Activated naive CD4-positive, alpha-beta T cell treated with anti-CD3 and anti-CD28 coated beads for 36 hours (primary cell): ENCODE measurements at regions not wholly inside any gene's neighbourhood (a gene's known extent, or its start where the extent isn't known, plus 50 kb on each side); places are given as distances from the start of the nearest gene placed in this dataset.
A peak's percentile ranks its signal among the peaks of the same experiment; 100 is the strongest.

Source experiments
- CTCF ChIA-PET: fragments of 350-600 bp; sonication (Branson Sonifier 250); formaldehyde crosslinking; loops from one replicate; lab custom pipeline; 2021; ENCODE audit warnings: antibody characterized with exemption; lab: Charles Lee
- DNase-seq: peaks from one replicate; pipeline ENCODE4 v3.0.0-alpha.2; 2020
- H3K27ac Mint-ChIP-seq: one replicate; pipeline ENCODE4 v1.8.0; 2021; ENCODE audit warnings: mild to moderate bottlenecking, mixed read lengths
- H3K27me3 Mint-ChIP-seq: one replicate; pipeline ENCODE4 v1.8.0; 2021; ENCODE audit warnings: low read depth, mixed read lengths
- H3K36me3 Mint-ChIP-seq: one replicate; pipeline ENCODE4 v1.8.0; 2021; ENCODE audit warnings: low read depth, mixed read lengths
- H3K4me1 Mint-ChIP-seq: one replicate; pipeline ENCODE4 v1.8.0; 2021; ENCODE audit warnings: low read depth, mixed read lengths
- H3K4me3 Mint-ChIP-seq: one replicate; pipeline ENCODE4 v1.8.0; 2021; ENCODE audit warnings: mild to moderate bottlenecking, moderate library complexity, mixed read lengths
- H3K9me3 Mint-ChIP-seq: one replicate; pipeline ENCODE4 v1.8.0; 2021; ENCODE audit warnings: mixed read lengths
- intact Hi-C: fragments of 100-400 bp; cut with micrococcal nuclease; formaldehyde crosslinking; loops from one replicate; pipeline ENCODE4 v1.15.1; 2023

DNA sequence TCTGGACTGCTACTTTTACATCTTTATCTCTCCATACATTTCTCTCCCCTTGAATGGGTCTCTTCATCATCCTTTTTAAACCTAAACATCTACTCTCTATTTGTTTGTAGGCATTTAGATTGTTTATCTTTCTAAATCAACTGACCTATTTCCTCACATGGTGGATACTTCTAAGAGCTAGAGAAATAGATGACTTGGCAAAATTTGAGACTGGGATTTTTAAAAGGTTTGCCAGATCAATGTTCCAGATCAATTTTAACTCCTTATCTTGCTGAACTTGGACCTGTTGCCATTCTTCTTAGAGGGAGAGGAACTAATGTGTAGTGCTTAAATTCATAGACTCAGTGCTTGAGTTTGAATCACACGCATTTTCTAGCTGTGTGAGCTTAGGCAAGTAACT lies 144.2 kb upstream of the STEAP4 start:
- intact Hi-C loops = no loop called here
- H3K9me3 Mint-ChIP-seq = no peaks in the 10 kb centered on the region
- H3K27me3 Mint-ChIP-seq = peaks cover 1% of the 10 kb centered on the region
- H3K27ac Mint-ChIP-seq = no peak overlapping the region
- H3K36me3 Mint-ChIP-seq = no peaks in the 10 kb centered on the region
- CTCF ChIA-PET = interaction anchor here (0.6 kb wide), 1 partner anchor 318 kb away, joined by 4 read pairs; no protein-coding TSS in a partner anchor
- no peak overlapping the region for H3K4me3 Mint-ChIP-seq
- no peak for DNase-seq
- H3K4me1 Mint-ChIP-seq = no peaks in the 10 kb centered on the region

- DNase-seq = no peak
- CTCF ChIA-PET = no interaction called here
- no peak overlapping the region for H3K4me3 Mint-ChIP-seq
- no peaks in the 10 kb centered on the region for H3K36me3 Mint-ChIP-seq
- H3K9me3 Mint-ChIP-seq = no peaks in the 10 kb centered on the region
- intact Hi-C loops = no loop called here
- peaks cover under 1% of the 10 kb centered on the region for H3K27me3 Mint-ChIP-seq
- H3K27ac Mint-ChIP-seq = no peak overlapping the region
- no peaks in the 10 kb centered on the region for H3K4me1 Mint-ChIP-seq
Measured at GRCh38 chr7:88449410-88449809, 142.7 kb upstream of the STEAP4 start.

GRCh38 chr7:88442413-88442812 lies 135.7 kb upstream of the STEAP4 start:
- H3K36me3 Mint-ChIP-seq = no peaks in the 10 kb centered on the region
- H3K27me3 Mint-ChIP-seq = peaks cover 10% of the 10 kb centered on the region
- CTCF ChIA-PET = no interaction called here
- no peaks in the 10 kb centered on the region for H3K4me1 Mint-ChIP-seq
- intact Hi-C loops = no loop called here
- no peaks in the 10 kb centered on the region for H3K9me3 Mint-ChIP-seq
- no peak overlapping the region for H3K4me3 Mint-ChIP-seq
- DNase-seq = no peak
- no peak overlapping the region for H3K27ac Mint-ChIP-seq

DNA sequence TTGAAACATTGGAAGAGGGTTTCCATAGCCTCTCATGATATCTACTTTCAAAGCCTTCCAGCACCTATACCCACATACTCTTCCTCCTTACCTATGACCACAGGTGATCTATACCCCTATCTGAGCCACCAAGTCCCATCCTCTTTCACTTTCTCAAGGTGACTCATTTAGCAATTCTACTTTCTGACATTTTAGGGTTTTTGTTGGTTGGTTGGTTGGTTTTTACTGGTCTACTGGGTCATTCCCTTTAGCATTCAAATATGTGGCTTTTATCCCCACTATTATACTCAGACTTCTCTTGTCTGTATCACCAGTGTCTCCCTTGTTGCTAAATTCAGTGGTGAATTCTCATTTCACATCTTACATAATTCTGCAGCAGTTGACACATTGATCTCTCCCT lies 130.4 kb upstream of the STEAP4 start:
- H3K36me3 Mint-ChIP-seq = no peaks in the 10 kb centered on the region
- H3K4me3 Mint-ChIP-seq = no peak overlapping the region
- H3K4me1 Mint-ChIP-seq = no peaks in the 10 kb centered on the region
- H3K27me3 Mint-ChIP-seq = peaks cover 12% of the 10 kb centered on the region
- H3K9me3 Mint-ChIP-seq = no peaks in the 10 kb centered on the region
- intact Hi-C loops = no loop called here
- CTCF ChIA-PET = no interaction called here
- no peak overlapping the region for H3K27ac Mint-ChIP-seq
- no peak for DNase-seq

- CTCF ChIA-PET = no interaction called here
- peaks cover 4% of the 10 kb centered on the region for H3K27me3 Mint-ChIP-seq
- H3K4me3 Mint-ChIP-seq = no peak overlapping the region
- no peaks in the 10 kb centered on the region for H3K4me1 Mint-ChIP-seq
- H3K9me3 Mint-ChIP-seq = no peaks in the 10 kb centered on the region
- H3K27ac Mint-ChIP-seq = no peak overlapping the region
- intact Hi-C loops = no loop called here
- no peaks in the 10 kb centered on the region for H3K36me3 Mint-ChIP-seq
- no peak for DNase-seq
Measured at GRCh38 chr7:88432301-88432700, 125.6 kb upstream of the STEAP4 start.

DNA sequence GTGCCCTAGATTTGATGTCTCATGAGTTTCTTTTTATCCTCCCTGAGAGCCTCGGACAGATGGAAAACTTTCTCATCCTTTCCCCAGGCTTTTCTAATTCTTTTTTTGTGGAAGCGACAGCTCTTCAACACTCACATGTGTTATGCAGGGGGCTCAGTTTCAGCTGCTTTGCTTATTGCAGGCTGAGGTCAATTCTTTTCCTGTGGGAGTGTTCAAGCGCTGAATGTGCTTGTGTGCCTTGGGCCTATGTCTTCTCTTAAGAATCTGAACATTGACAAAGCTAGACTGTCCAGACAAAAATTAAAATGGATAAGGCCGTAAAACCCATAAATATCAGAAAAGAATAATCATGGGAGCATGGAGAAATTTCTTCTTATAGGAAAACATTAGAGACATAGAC lies 125.2 kb upstream of the STEAP4 start:
- no peak overlapping the region for H3K27ac Mint-ChIP-seq
- CTCF ChIA-PET = no interaction called here
- intact Hi-C loops = no loop called here
- no peaks in the 10 kb centered on the region for H3K36me3 Mint-ChIP-seq
- no peak overlapping the region for H3K4me3 Mint-ChIP-seq
- DNase-seq = no peak
- H3K9me3 Mint-ChIP-seq = no peaks in the 10 kb centered on the region
- H3K4me1 Mint-ChIP-seq = no peaks in the 10 kb centered on the region
- peaks cover 4% of the 10 kb centered on the region for H3K27me3 Mint-ChIP-seq

GRCh38 chr7:88429382-88429781 lies 122.7 kb upstream of the STEAP4 start:
- CTCF ChIA-PET = no interaction called here
- Mint-ChIP-seq H3K36me3 (no peaks in the 10 kb centered on the region), H3K4me3 (no peak overlapping the region), H3K27ac (no peak overlapping the region), H3K4me1 (no peaks in the 10 kb centered on the region), H3K9me3 (no peaks in the 10 kb centered on the region), H3K27me3 (peaks cover 4% of the 10 kb centered on the region)
- no peak for DNase-seq
- intact Hi-C loops = no loop called here

GRCh38 chr7:88402529-88402928 lies 95.8 kb upstream of the STEAP4 start:
- intact Hi-C loops = loop anchor here (5.0 kb wide), 1 partner anchor 1715 kb away; no protein-coding TSS in a partner anchor
- CTCF ChIA-PET = interaction anchor here (0.6 kb wide), 1 partner anchor 765 kb away, joined by 4 read pairs; no protein-coding TSS in a partner anchor
- no peaks in the 10 kb centered on the region for H3K27me3 Mint-ChIP-seq

GRCh38 chr7:88401009-88401623 lies 94.4 kb upstream of the STEAP4 start:
- no peak overlapping the region for H3K27ac Mint-ChIP-seq
- CTCF ChIA-PET = interaction anchor here (0.6 to 1.3 kb wide), 9 partner anchors 10 to 1636 kb away, joined by 3 to 5 read pairs (median 3); no protein-coding TSS in a partner anchor
- intact Hi-C loops = loop anchor here (1.0 to 5.0 kb wide), 2 partner anchors 1222 to 1716 kb away; no protein-coding TSS in a partner anchor
- H3K36me3 Mint-ChIP-seq = no peaks in the 10 kb centered on the region
- no peaks in the 10 kb centered on the region for H3K27me3 Mint-ChIP-seq
- peaks cover 9% of the 10 kb centered on the region for H3K4me1 Mint-ChIP-seq
- H3K9me3 Mint-ChIP-seq = no peaks in the 10 kb centered on the region
- DNase-seq = peak; percentile 5
- H3K4me3 Mint-ChIP-seq = no peak overlapping the region

More at GRCh38 chr7:88402529-88402928, 95.8 kb upstream of the STEAP4 start:
- Mint-ChIP-seq H3K4me1 (no peaks in the 10 kb centered on the region), H3K27ac (no peak overlapping the region), H3K4me3 (no peak overlapping the region), H3K36me3 (no peaks in the 10 kb centered on the region), H3K9me3 (no peaks in the 10 kb centered on the region)
- DNase-seq = no peak

DNA sequence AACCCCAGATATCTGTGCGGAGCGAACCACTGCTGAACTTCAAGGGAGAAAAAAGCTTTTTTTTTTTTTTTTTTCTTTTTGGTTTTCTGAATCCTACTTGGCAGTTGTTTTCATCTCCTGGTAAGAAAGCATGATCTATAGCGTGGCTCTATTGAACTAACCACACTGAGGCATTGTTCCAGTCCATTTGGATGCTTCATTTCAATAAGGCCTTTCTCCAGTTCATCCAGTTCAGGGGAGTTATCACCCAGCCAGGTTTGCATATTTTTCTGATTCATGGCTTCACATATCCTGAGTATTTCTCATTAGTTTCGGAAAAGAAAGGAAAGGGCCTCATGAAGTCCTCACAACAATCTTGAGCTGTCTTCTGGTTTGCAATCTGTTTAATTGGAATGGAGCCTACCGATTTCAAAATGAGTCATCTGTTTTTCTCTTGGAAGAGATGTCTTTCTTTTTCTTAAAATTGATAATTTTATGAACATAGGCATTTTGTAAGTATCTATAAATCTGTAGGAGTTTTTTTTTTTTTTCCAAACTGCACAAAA lies 93.1 kb upstream of the STEAP4 start:
- intact Hi-C loops = loop anchor here (5.0 kb wide), 1 partner anchor 1718 kb away; no protein-coding TSS in a partner anchor
- H3K4me3 Mint-ChIP-seq = no peak overlapping the region
- H3K4me1 Mint-ChIP-seq = peaks cover 12% of the 10 kb centered on the region
- no peaks in the 10 kb centered on the region for H3K9me3 Mint-ChIP-seq
- CTCF ChIA-PET = interaction anchor here (0.6 to 1.0 kb wide), 6 partner anchors 14 to 1214 kb away, joined by 3 to 9 read pairs (median 4); no protein-coding TSS in a partner anchor
- H3K36me3 Mint-ChIP-seq = no peaks in the 10 kb centered on the region
- no peak overlapping the region for H3K27ac Mint-ChIP-seq
- DNase-seq = no peak
- no peaks in the 10 kb centered on the region for H3K27me3 Mint-ChIP-seq

DNA sequence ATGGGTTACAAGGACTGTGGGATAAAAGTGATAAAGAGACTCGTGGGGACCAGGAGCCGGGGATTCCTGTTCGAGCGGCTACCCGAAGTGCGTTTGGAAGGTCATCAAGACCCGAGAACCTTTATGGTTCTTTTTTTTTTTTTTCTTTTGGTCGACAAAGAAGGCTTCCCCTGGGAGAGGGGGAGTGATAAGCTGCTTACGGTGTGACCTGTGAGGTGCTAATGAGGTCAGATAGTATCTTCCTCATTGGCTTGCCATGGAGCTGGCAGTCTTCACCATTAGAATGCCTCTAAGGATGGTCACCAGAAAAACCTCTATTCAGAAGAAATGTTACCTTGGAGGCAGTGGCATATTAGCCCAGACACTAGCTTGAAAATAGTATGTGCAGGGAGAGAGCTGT lies 92.3 kb upstream of the STEAP4 start:
- Mint-ChIP-seq H3K4me1 (peaks cover 12% of the 10 kb centered on the region), H3K9me3 (no peaks in the 10 kb centered on the region), H3K36me3 (no peaks in the 10 kb centered on the region), H3K27ac (no peak overlapping the region), H3K4me3 (no peak overlapping the region), H3K27me3 (peaks cover 4% of the 10 kb centered on the region)
- CTCF ChIA-PET = interaction anchor here (0.6 to 1.0 kb wide), 7 partner anchors 15 to 1800 kb away, joined by 3 to 9 read pairs (median 4); no protein-coding TSS in a partner anchor
- no peak for DNase-seq
- intact Hi-C loops = no loop called here

GRCh38 chr7:88398459-88398858 lies 91.8 kb upstream of the STEAP4 start:
- intact Hi-C loops = no loop called here
- CTCF ChIA-PET = interaction anchor here (0.6 to 1.0 kb wide), 2 partner anchors 155 to 1800 kb away, joined by 3 to 5 read pairs; no protein-coding TSS in a partner anchor
- Mint-ChIP-seq H3K27me3 (peaks cover 4% of the 10 kb centered on the region), H3K4me3 (no peak overlapping the region), H3K9me3 (no peaks in the 10 kb centered on the region), H3K36me3 (no peaks in the 10 kb centered on the region), H3K4me1 (peaks cover 12% of the 10 kb centered on the region), H3K27ac (no peak overlapping the region)
- DNase-seq = no peak

GRCh38 chr7:88396948-88397322 lies 90.2 kb upstream of the STEAP4 start:
- no peak overlapping the region for H3K27ac Mint-ChIP-seq
- H3K9me3 Mint-ChIP-seq = no peaks in the 10 kb centered on the region
- no peaks in the 10 kb centered on the region for H3K36me3 Mint-ChIP-seq
- intact Hi-C loops = no loop called here
- H3K4me3 Mint-ChIP-seq = no peak overlapping the region
- peaks cover 12% of the 10 kb centered on the region for H3K4me1 Mint-ChIP-seq
- peaks cover 4% of the 10 kb centered on the region for H3K27me3 Mint-ChIP-seq
- DNase-seq = no peak
- CTCF ChIA-PET = no interaction called here
